SK-N-SH treated with all-trans-retinoic acid at 6 μM for 48 hours (cell line): ENCODE measurements at regions not wholly inside any gene's neighbourhood (a gene's known extent, or its start where the extent isn't known, plus 50 kb on each side); places are given as distances from the start of the nearest gene placed in this dataset.

Source experiments
- ATAC-seq: fragments of 200-7000 bp; cut with Tn5 transposase; 3 replicates; pipeline ENCODE4 v1.9.1; 2020; ENCODE audit warnings: mild to moderate bottlenecking, moderate library complexity
- ARNTL ChIP-seq: fragments of 450-650 bp; formaldehyde crosslinking; IDR thresholded peaks from 2 replicates; pipeline ENCODE4 v1.5.0; 2020; ENCODE audit warnings: low read depth, mild to moderate bottlenecking, moderate library complexity, borderline replicate concordance
- BACH2 ChIP-seq: fragments of 250-450 bp; sonication (Bioruptor Pico); IDR thresholded peaks from 2 replicates; pipeline ENCODE4 v1.9.0; 2021; ENCODE audit warnings: mild to moderate bottlenecking, borderline replicate concordance
- CSDC2 ChIP-seq: fragments of 250-450 bp; sonication (Bioruptor Pico); IDR thresholded peaks from 2 replicates; pipeline ENCODE4 v1.5.0; 2020; ENCODE audit warnings: mild to moderate bottlenecking, moderate library complexity
- ESRRG ChIP-seq: fragments of 250-450 bp; sonication (Bioruptor Pico); IDR thresholded peaks from 2 replicates; pipeline ENCODE4 v1.6.1; 2021; ENCODE audit warnings: mild to moderate bottlenecking
- GLIS3 ChIP-seq: fragments of 250-450 bp; sonication (Bioruptor Pico); IDR thresholded peaks from 2 replicates; pipeline ENCODE4 v1.5.0; 2020; ENCODE audit warnings: mild to moderate bottlenecking, moderate library complexity
- ISL1 ChIP-seq: fragments of 250-450 bp; sonication (Bioruptor Pico); IDR thresholded peaks from 2 replicates; pipeline ENCODE4 v2.1.2; 2022; ENCODE audit warnings: mild to moderate bottlenecking, moderate library complexity
- OSR1 ChIP-seq: fragments of 250-450 bp; sonication (Bioruptor Pico); IDR thresholded peaks from 2 replicates; pipeline ENCODE4 v1.8.0; 2022; ENCODE audit warnings: moderate library complexity, mild to moderate bottlenecking, inconsistent platforms
- SNAI2 ChIP-seq: fragments of 250-450 bp; sonication (Bioruptor Pico); IDR thresholded peaks from 2 replicates; pipeline ENCODE4 v1.5.0; 2020; ENCODE audit warnings: mild to moderate bottlenecking, moderate library complexity
- TCF4 ChIP-seq: fragments of 250-450 bp; sonication (Bioruptor Pico); IDR thresholded peaks from 2 replicates; pipeline ENCODE4 v1.8.0; 2021; ENCODE audit warnings: mild to moderate bottlenecking, moderate library complexity, borderline replicate concordance
- TOX ChIP-seq: fragments of 250-450 bp; sonication (Bioruptor Pico); IDR thresholded peaks from 2 replicates; pipeline ENCODE4 v1.8.0; 2021; ENCODE audit warnings: mild to moderate bottlenecking, moderate library complexity, borderline replicate concordance
- ZC3H10 ChIP-seq: fragments of 250-450 bp; sonication (Bioruptor Pico); IDR thresholded peaks from 2 replicates; pipeline ENCODE4 v1.5.1; 2021; ENCODE audit warnings: mild to moderate bottlenecking, moderate library complexity
- ZFP3 ChIP-seq: fragments of 250-450 bp; sonication (Bioruptor Pico); IDR thresholded peaks from 2 replicates; pipeline ENCODE4 v1.5.0; 2020; ENCODE audit warnings: mild to moderate bottlenecking, moderate library complexity
- ZNF70 ChIP-seq: fragments of 450-650 bp; formaldehyde crosslinking; IDR thresholded peaks from 2 replicates; pipeline ENCODE4 v1.5.0; 2020; ENCODE audit warnings: mild to moderate bottlenecking, moderate library complexity
- TF ChIP-seq, protein P1 (sequence below): fragments of 250-450 bp; sonication (Bioruptor Pico); IDR thresholded peaks from 2 replicates; pipeline ENCODE4 v1.5.1; 2020; ENCODE audit warnings: low read depth, mild to moderate bottlenecking, moderate library complexity
- TF ChIP-seq, protein P2 (sequence below): fragments of 250-450 bp; sonication (Bioruptor Pico); IDR thresholded peaks from 2 replicates; pipeline ENCODE4 v1.5.0; 2020; ENCODE audit warnings: mild to moderate bottlenecking, moderate library complexity
- TF ChIP-seq, protein P3 (sequence below): fragments of 250-450 bp; sonication (Bioruptor Pico); IDR thresholded peaks from 2 replicates; pipeline ENCODE4 v1.8.0; 2020; ENCODE audit warnings: mild to moderate bottlenecking, moderate library complexity, borderline replicate concordance
- TF ChIP-seq, protein P4 (sequence below): fragments of 250-450 bp; sonication (Bioruptor Pico); IDR thresholded peaks from 2 replicates; pipeline ENCODE4 v1.8.0; 2021; ENCODE audit warnings: low read depth, mild to moderate bottlenecking, moderate library complexity, borderline replicate concordance

DNA sequence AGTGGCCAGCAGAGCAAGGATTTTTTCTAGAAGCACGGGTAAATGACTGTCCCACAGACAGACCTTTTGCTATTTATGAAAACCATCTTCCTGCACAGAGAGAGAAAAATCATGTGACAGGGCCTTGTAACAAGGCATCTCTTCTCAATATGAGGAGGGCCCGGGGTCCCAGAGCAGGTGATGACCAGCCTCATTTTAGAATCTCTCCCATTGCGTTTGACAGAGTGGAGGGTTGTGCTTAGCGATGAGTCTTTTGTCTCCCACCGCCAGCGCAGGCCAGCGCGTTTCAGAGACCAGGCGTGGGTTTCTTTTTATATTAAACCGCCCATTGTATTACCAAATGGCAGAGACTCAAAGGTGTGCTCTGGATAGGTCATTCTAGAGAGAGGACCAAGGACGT lies 97.4 kb upstream of the UBL3 start:
- ATAC-seq, result no peak
- TF ChIP-seq ZNF70 (CRISPR knock-in tag), result no peak
- no peak for TF ChIP-seq ZC3H10 (CRISPR knock-in tag)
- TF ChIP-seq, protein P1, sequence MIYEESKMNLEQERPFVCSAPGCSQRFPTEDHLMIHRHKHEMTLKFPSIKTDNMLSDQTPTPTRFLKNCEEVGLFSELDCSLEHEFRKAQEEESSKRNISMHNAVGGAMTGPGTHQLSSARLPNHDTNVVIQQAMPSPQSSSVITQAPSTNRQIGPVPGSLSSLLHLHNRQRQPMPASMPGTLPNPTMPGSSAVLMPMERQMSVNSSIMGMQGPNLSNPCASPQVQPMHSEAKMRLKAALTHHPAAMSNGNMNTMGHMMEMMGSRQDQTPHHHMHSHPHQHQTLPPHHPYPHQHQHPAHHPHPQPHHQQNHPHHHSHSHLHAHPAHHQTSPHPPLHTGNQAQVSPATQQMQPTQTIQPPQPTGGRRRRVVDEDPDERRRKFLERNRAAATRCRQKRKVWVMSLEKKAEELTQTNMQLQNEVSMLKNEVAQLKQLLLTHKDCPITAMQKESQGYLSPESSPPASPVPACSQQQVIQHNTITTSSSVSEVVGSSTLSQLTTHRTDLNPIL, result no peak
- TF ChIP-seq, protein P2, sequence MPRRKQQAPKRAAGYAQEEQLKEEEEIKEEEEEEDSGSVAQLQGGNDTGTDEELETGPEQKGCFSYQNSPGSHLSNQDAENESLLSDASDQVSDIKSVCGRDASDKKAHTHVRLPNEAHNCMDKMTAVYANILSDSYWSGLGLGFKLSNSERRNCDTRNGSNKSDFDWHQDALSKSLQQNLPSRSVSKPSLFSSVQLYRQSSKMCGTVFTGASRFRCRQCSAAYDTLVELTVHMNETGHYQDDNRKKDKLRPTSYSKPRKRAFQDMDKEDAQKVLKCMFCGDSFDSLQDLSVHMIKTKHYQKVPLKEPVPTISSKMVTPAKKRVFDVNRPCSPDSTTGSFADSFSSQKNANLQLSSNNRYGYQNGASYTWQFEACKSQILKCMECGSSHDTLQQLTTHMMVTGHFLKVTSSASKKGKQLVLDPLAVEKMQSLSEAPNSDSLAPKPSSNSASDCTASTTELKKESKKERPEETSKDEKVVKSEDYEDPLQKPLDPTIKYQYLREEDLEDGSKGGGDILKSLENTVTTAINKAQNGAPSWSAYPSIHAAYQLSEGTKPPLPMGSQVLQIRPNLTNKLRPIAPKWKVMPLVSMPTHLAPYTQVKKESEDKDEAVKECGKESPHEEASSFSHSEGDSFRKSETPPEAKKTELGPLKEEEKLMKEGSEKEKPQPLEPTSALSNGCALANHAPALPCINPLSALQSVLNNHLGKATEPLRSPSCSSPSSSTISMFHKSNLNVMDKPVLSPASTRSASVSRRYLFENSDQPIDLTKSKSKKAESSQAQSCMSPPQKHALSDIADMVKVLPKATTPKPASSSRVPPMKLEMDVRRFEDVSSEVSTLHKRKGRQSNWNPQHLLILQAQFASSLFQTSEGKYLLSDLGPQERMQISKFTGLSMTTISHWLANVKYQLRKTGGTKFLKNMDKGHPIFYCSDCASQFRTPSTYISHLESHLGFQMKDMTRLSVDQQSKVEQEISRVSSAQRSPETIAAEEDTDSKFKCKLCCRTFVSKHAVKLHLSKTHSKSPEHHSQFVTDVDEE (CRISPR knock-in tag), result no peak
- no peak for TF ChIP-seq ZFP3 (CRISPR knock-in tag)
- TF ChIP-seq, protein P3, sequence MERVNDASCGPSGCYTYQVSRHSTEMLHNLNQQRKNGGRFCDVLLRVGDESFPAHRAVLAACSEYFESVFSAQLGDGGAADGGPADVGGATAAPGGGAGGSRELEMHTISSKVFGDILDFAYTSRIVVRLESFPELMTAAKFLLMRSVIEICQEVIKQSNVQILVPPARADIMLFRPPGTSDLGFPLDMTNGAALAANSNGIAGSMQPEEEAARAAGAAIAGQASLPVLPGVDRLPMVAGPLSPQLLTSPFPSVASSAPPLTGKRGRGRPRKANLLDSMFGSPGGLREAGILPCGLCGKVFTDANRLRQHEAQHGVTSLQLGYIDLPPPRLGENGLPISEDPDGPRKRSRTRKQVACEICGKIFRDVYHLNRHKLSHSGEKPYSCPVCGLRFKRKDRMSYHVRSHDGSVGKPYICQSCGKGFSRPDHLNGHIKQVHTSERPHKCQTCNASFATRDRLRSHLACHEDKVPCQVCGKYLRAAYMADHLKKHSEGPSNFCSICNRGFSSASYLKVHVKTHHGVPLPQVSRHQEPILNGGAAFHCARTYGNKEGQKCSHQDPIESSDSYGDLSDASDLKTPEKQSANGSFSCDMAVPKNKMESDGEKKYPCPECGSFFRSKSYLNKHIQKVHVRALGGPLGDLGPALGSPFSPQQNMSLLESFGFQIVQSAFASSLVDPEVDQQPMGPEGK, result no peak
- no peak for TF ChIP-seq ARNTL
- TF ChIP-seq CSDC2 (CRISPR knock-in tag), result no peak
- TF ChIP-seq TCF4 (CRISPR knock-in tag), result no peak
- no peak for TF ChIP-seq TOX (CRISPR knock-in tag)
- no peak for TF ChIP-seq OSR1
- no peak for TF ChIP-seq GLIS3

DNA sequence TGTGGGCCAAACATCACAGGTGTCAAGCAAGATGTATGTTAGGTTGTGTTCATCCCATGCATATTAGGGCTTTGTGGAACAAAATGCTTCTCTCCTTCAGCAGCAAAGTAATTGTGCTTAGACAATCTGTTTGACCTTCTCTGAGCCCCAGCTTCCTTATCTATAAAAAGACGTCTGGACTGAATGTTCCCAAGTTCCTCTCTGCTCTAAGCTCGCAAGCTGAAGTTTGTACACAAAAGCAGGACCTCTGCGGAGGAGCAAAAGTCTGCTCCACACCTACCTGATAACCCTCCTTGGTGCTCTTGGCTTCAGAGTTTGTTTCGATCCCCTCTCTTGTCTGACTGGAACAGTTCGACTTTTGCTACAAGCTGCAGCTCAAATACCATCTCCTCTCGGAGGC lies 95.7 kb upstream of the UBL3 start:
- no peak for TF ChIP-seq BACH2 (CRISPR knock-in tag)
- TF ChIP-seq, protein P3, result no peak
- TF ChIP-seq OSR1, result no peak
- no peak for TF ChIP-seq SNAI2 (CRISPR knock-in tag)
- no peak for TF ChIP-seq TCF4 (CRISPR knock-in tag)
- TF ChIP-seq ESRRG (CRISPR knock-in tag), result no peak
- TF ChIP-seq, protein P2 (CRISPR knock-in tag), result no peak
- ATAC-seq, result no peak

DNA sequence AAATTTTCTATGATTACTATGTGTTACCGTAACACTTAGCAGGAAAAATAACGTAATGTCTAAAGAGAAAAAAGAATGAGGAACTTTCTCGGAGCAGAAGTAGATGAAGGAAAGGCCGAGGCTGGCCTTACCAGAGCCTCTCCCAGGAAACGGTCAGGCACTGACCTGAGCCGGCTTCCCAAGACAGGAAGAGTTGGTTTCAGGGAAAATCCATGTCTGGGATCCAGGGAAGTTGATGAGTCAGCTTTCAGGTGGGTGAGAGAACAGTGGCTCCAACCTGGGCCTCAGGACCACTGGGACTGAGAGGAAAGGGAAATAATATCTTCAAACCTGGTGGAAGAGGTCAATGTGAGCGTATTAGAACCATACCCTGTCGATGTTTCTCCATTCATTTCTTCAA lies 93.3 kb upstream of the UBL3 start:
- TF ChIP-seq, protein P4, sequence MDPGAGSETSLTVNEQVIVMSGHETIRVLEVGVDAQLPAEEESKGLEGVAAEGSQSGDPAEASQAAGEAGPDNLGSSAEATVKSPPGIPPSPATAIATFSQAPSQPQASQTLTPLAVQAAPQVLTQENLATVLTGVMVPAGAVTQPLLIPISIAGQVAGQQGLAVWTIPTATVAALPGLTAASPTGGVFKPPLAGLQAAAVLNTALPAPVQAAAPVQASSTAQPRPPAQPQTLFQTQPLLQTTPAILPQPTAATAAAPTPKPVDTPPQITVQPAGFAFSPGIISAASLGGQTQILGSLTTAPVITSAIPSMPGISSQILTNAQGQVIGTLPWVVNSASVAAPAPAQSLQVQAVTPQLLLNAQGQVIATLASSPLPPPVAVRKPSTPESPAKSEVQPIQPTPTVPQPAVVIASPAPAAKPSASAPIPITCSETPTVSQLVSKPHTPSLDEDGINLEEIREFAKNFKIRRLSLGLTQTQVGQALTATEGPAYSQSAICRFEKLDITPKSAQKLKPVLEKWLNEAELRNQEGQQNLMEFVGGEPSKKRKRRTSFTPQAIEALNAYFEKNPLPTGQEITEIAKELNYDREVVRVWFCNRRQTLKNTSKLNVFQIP (CRISPR knock-in tag), result no peak
- TF ChIP-seq BACH2 (CRISPR knock-in tag) (no peak), TCF4 (CRISPR knock-in tag) (no peak), CSDC2 (CRISPR knock-in tag) (no peak), ISL1 (CRISPR knock-in tag) (no peak), ESRRG (CRISPR knock-in tag) (no peak), GLIS3 (no peak), ZNF70 (CRISPR knock-in tag) (no peak)
- no peak for ATAC-seq
